ENCODE measurements at regions not wholly inside any gene's neighbourhood (a gene's known extent, or its start where the extent isn't known, plus 50 kb on each side); places are given as distances from the start of the nearest gene placed in this dataset.

DNA sequence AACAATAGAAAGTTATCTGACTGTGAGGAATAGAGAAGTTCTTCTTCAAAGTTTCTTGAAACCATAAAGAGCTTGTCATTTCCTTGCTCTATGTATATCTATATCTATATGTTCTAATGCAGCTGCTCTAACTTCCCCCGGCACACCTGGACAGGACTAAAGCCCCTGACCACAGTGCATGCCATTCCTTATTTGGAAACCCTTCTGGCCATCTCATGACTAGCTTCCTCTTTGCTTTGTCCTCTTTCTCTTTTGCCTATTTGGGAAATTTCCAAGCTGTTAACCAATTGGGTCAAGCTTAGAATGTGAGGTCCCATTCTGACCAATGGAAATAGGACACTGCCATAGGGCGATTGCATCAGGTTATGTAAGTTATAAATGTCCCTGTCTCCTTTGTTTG is 1481.1 kb downstream of the STIM2 start:
- H3K27me3 Mint-ChIP-seq (ENCODE audit: low read depth, unreplicated experiment), result no peaks in the 10 kb centered on the region
- Histone ChIP-seq H4K20me1 (ENCODE audit: insufficient read depth, low read length) (no peaks in the 10 kb centered on the region), H3K27ac (ENCODE audit: low read depth, low read length) (no peak overlapping the region), H3K36me3 (ENCODE audit: insufficient read depth, low read length) (no peaks in the 10 kb centered on the region), H3K4me1 (ENCODE audit: insufficient read depth, low read length) (no peaks in the 10 kb centered on the region), H2AFZ (ENCODE audit: low read depth, low read length) (no peak overlapping the region), H3K27me3 (ENCODE audit: insufficient read depth, low read length) (no peaks in the 10 kb centered on the region), H3K79me2 (ENCODE audit: insufficient read depth, low read length) (no peaks in the 10 kb centered on the region), H3K9ac (ENCODE audit: low read length) (no peak overlapping the region), H3K4me3 (ENCODE audit: insufficient read depth, low read depth, low read length) (no peak overlapping the region), H3K9me3 (ENCODE audit: insufficient read depth, low read depth, low read length) (no peaks in the 10 kb centered on the region), H3K4me2 (ENCODE audit: low read length) (no peak overlapping the region)
- TF ChIP-seq, protein P1, sequence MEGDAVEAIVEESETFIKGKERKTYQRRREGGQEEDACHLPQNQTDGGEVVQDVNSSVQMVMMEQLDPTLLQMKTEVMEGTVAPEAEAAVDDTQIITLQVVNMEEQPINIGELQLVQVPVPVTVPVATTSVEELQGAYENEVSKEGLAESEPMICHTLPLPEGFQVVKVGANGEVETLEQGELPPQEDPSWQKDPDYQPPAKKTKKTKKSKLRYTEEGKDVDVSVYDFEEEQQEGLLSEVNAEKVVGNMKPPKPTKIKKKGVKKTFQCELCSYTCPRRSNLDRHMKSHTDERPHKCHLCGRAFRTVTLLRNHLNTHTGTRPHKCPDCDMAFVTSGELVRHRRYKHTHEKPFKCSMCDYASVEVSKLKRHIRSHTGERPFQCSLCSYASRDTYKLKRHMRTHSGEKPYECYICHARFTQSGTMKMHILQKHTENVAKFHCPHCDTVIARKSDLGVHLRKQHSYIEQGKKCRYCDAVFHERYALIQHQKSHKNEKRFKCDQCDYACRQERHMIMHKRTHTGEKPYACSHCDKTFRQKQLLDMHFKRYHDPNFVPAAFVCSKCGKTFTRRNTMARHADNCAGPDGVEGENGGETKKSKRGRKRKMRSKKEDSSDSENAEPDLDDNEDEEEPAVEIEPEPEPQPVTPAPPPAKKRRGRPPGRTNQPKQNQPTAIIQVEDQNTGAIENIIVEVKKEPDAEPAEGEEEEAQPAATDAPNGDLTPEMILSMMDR (IDR thresholded peaks at IDR 0.05; ENCODE audit: insufficient read depth, low read depth, low read length), result no peak
- TF ChIP-seq EZH2 (IDR thresholded peaks at IDR 0.05; ENCODE audit: insufficient read depth, low read length), result no peak
- H3K4me1 Mint-ChIP-seq (ENCODE audit: low read depth, unreplicated experiment), result no peaks in the 10 kb centered on the region
- no peak overlapping the region for H3K4me3 Mint-ChIP-seq (ENCODE audit: unreplicated experiment)
- FAIRE-seq, result no peak
- DNase-seq (ENCODE audit: low read depth), result no peak
- H3K27ac Mint-ChIP-seq (ENCODE audit: unreplicated experiment), result no peak overlapping the region
- H3K9me3 Mint-ChIP-seq (ENCODE audit: unreplicated experiment), result peaks cover 10% of the 10 kb centered on the region
- H3K36me3 Mint-ChIP-seq (ENCODE audit: low read depth, unreplicated experiment), result no peaks in the 10 kb centered on the region

DNA sequence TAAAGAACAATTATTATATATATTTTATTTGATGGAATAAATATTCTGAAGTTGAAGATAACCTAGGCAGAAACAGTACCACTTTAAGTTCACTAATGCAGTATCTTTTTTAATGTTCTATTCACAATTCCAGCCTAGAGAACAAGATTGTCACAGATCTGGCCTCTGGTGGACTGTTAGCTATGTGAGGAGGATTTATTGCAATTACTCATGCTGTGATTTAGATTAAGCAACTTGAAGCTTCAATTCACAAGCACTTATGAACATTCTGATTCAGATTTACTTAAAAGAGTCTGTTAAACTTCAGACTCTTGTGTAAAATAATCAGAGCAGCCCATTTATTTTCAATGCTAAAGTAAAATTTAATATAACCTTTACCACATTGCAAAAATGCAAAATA is 1489.8 kb downstream of the STIM2 start:
- Histone ChIP-seq H4K20me1 (ENCODE audit: insufficient read depth, low read length) (no peaks in the 10 kb centered on the region), H3K9ac (ENCODE audit: low read length) (no peak overlapping the region), H3K4me1 (ENCODE audit: insufficient read depth, low read length) (no peaks in the 10 kb centered on the region), H3K9me3 (ENCODE audit: insufficient read depth, low read depth, low read length) (no peaks in the 10 kb centered on the region), H3K36me3 (ENCODE audit: insufficient read depth, low read length) (no peaks in the 10 kb centered on the region), H3K79me2 (ENCODE audit: insufficient read depth, low read length) (no peaks in the 10 kb centered on the region), H3K4me3 (ENCODE audit: insufficient read depth, low read depth, low read length) (no peak overlapping the region), H3K27ac (ENCODE audit: low read depth, low read length) (no peak overlapping the region), H2AFZ (ENCODE audit: low read depth, low read length) (no peak overlapping the region), H3K4me2 (ENCODE audit: low read length) (no peak overlapping the region), H3K27me3 (ENCODE audit: insufficient read depth, low read length) (no peaks in the 10 kb centered on the region)
- TF ChIP-seq, protein P1 (IDR thresholded peaks at IDR 0.05; ENCODE audit: insufficient read depth, low read depth, low read length), result no peak
- no peak for TF ChIP-seq EZH2 (IDR thresholded peaks at IDR 0.05; ENCODE audit: insufficient read depth, low read length)
- Mint-ChIP-seq H3K4me1 (ENCODE audit: low read depth, unreplicated experiment) (no peaks in the 10 kb centered on the region), H3K27ac (ENCODE audit: unreplicated experiment) (no peak overlapping the region), H3K9me3 (ENCODE audit: unreplicated experiment) (peaks cover 8% of the 10 kb centered on the region), H3K27me3 (ENCODE audit: low read depth, unreplicated experiment) (no peaks in the 10 kb centered on the region), H3K4me3 (ENCODE audit: unreplicated experiment) (no peak overlapping the region), H3K36me3 (ENCODE audit: low read depth, unreplicated experiment) (peaks cover 4% of the 10 kb centered on the region)
- no peak for DNase-seq (ENCODE audit: low read depth)
- FAIRE-seq, result no peak

DNA sequence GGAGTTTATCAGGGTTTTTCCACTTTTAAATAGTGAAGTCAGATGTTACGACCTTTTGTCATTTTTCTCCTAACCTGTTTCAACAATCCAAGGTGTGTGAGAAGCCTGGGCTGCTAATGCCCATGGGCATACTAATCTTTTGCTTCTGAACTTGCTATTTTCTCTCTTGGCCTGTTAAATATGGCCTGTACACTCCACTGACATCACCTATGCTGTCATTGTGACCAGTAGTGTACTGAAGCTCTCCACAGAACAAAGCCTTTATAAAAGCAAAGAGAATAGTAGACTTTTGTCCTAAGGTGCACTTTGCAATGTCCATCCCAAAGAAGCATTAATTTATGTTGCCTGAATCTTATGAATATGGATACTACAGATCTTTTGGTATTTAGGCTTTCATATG is 1490.5 kb downstream of the STIM2 start:
- no peaks in the 10 kb centered on the region for H3K79me2 ChIP-seq (ENCODE audit: insufficient read depth, low read length)
- TF ChIP-seq EZH2 (IDR thresholded peaks at IDR 0.05; ENCODE audit: insufficient read depth, low read length), result no peak
- TF ChIP-seq, protein P1 (IDR thresholded peaks at IDR 0.05; ENCODE audit: insufficient read depth, low read depth, low read length), result no peak
- DNase-seq (ENCODE audit: low read depth) (no peak), FAIRE-seq (no peak)
- H2AFZ ChIP-seq (ENCODE audit: low read depth, low read length), result no peak overlapping the region
- Mint-ChIP-seq H3K4me3 (ENCODE audit: unreplicated experiment) (no peak overlapping the region), H3K27me3 (ENCODE audit: low read depth, unreplicated experiment) (no peaks in the 10 kb centered on the region), H3K4me1 (ENCODE audit: low read depth, unreplicated experiment) (no peaks in the 10 kb centered on the region), H3K9me3 (ENCODE audit: unreplicated experiment) (peaks cover 8% of the 10 kb centered on the region), H3K36me3 (ENCODE audit: low read depth, unreplicated experiment) (peaks cover 4% of the 10 kb centered on the region), H3K27ac (ENCODE audit: unreplicated experiment) (no peak overlapping the region)
- no peaks in the 10 kb centered on the region for H3K9me3 ChIP-seq (ENCODE audit: insufficient read depth, low read depth, low read length)
- H4K20me1 ChIP-seq (ENCODE audit: insufficient read depth, low read length), result no peaks in the 10 kb centered on the region
- no peak overlapping the region for H3K4me2 ChIP-seq (ENCODE audit: low read length)
- H3K9ac ChIP-seq (ENCODE audit: low read length), result no peak overlapping the region
- H3K36me3 ChIP-seq (ENCODE audit: insufficient read depth, low read length), result no peaks in the 10 kb centered on the region
- H3K4me1 ChIP-seq (ENCODE audit: insufficient read depth, low read length), result no peaks in the 10 kb centered on the region
- no peak overlapping the region for H3K27ac ChIP-seq (ENCODE audit: low read depth, low read length)
- H3K27me3 ChIP-seq (ENCODE audit: insufficient read depth, low read length), result no peaks in the 10 kb centered on the region
- H3K4me3 ChIP-seq (ENCODE audit: insufficient read depth, low read depth, low read length), result no peak overlapping the region

Data from astrocyte (in vitro differentiated cells and primary cell).